ENCODE measurements at regions not wholly inside any gene's neighbourhood (a gene's known extent, or its start where the extent isn't known, plus 50 kb on each side); places are given as distances from the start of the nearest gene placed in this dataset.
"Not testable (repeated sequence)": the region's sequence is repeated elsewhere in the genome, so short reads cannot be mapped to it uniquely, and the experiment has no call there.

- Mint-ChIP-seq H3K9me3 (peaks cover 4% of the 10 kb centered on the region), H3K27me3 (ENCODE audit: insufficient read depth) (no peaks in the 10 kb centered on the region), H3K4me1 (ENCODE audit: low read depth) (no peaks in the 10 kb centered on the region), H3K27ac (no peak overlapping the region), H3K36me3 (ENCODE audit: low read depth) (no peaks in the 10 kb centered on the region), H3K4me3 (no peak overlapping the region)
- DNase-seq (ENCODE audit: low spot score): no peak
- intact Hi-C loops (cut with micrococcal nuclease): no loop called here
Measured at GRCh38 chr4:188639479-188640100, 500.3 kb downstream of the TRIML1 start.

DNA sequence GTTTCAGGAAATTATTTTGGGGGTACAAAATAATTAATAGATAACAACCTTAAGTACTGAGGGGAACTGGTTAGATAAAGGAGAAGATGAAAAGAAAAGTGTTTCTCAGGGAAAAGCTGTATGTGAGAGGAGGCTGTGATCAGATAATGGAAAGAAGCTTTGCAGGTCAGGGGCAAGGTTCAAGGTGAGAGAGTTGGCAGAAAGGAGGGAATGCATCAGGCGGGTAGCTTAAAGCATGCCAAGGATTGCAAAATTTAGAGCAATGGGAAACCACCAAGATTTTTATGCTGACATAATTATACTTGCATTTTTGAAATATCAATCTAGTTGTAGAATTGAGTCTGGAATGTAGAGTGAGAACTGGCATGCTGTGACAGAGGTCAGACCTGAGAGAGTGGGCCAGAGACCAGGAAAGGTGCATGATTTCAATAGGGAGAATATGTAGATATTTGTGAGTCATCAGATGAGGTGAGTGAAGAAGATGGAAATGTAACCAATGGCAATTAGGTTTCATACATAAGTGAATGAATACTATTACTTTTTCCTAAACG lies 508.7 kb downstream of the TRIML1 start:
- Mint-ChIP-seq H3K4me1 (ENCODE audit: low read depth) (no peaks in the 10 kb centered on the region), H3K9me3 (peaks cover 15% of the 10 kb centered on the region), H3K27ac (no peak overlapping the region), H3K36me3 (ENCODE audit: low read depth) (no peaks in the 10 kb centered on the region), H3K27me3 (ENCODE audit: insufficient read depth) (no peaks in the 10 kb centered on the region), H3K4me3 (no peak overlapping the region)
- intact Hi-C loops (cut with micrococcal nuclease): no loop called here
- DNase-seq (ENCODE audit: low spot score): no peak

DNA sequence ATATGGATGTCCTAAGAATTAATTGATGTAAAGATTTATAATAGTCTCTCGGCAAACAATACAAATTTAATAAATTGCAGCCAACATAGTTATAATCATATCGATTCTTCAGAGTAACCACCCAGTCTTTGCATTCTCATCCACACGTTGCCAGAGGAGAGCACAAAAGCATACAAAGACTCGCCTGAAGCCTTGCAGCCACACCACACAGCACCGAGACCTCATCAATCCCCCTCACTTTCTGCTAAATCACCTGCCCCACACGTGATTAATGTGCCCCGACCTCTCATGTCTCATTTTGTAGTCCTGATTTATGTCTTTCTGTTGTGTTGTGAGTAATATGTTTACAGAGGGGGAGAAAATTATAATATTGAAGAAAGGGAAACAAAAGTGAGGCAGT lies 510.4 kb downstream of the TRIML1 start:
- H3K4me1 Mint-ChIP-seq (ENCODE audit: low read depth): no peaks in the 10 kb centered on the region
- H3K4me3 Mint-ChIP-seq: no peak overlapping the region
- intact Hi-C loops (cut with micrococcal nuclease): no loop called here
- DNase-seq (ENCODE audit: low spot score): no peak
- no peak overlapping the region for H3K27ac Mint-ChIP-seq
- peaks cover 15% of the 10 kb centered on the region for H3K9me3 Mint-ChIP-seq
- H3K36me3 Mint-ChIP-seq (ENCODE audit: low read depth): no peaks in the 10 kb centered on the region
- H3K27me3 Mint-ChIP-seq (ENCODE audit: insufficient read depth): no peaks in the 10 kb centered on the region

DNA sequence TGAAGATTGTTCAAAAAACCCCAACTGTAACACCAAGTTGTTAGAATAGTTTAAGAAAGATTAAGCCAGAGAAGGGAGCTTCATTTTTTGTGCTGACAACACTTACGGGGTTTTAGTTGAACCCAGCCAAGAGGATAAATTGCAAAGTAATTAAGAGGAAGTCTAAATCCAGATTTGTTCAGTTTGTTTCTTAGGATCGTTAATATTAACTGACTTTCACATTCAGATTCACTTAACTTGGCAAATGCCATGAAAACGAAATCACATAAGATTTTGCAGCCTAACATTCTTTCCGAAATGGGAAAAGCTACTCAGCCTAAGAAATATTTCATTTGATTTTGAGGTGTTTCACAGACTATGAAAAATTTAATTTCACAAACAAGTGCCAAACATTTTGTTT lies 511.3 kb downstream of the TRIML1 start:
- H3K4me1 Mint-ChIP-seq (ENCODE audit: low read depth): no peaks in the 10 kb centered on the region
- H3K9me3 Mint-ChIP-seq: peaks cover 12% of the 10 kb centered on the region
- H3K27me3 Mint-ChIP-seq (ENCODE audit: insufficient read depth): no peaks in the 10 kb centered on the region
- no peaks in the 10 kb centered on the region for H3K36me3 Mint-ChIP-seq (ENCODE audit: low read depth)
- intact Hi-C loops (cut with micrococcal nuclease): no loop called here
- no peak overlapping the region for H3K4me3 Mint-ChIP-seq
- no peak overlapping the region for H3K27ac Mint-ChIP-seq
- no peak for DNase-seq (ENCODE audit: low spot score)

GRCh38 chr4:188657365-188657764 lies 518.1 kb downstream of the TRIML1 start:
- no peaks in the 10 kb centered on the region for H3K4me1 Mint-ChIP-seq (ENCODE audit: low read depth)
- H3K27me3 Mint-ChIP-seq (ENCODE audit: insufficient read depth): no peaks in the 10 kb centered on the region
- peaks cover 26% of the 10 kb centered on the region for H3K9me3 Mint-ChIP-seq
- intact Hi-C loops (cut with micrococcal nuclease): no loop called here
- H3K36me3 Mint-ChIP-seq (ENCODE audit: low read depth): no peaks in the 10 kb centered on the region
- no peak overlapping the region for H3K4me3 Mint-ChIP-seq
- no peak for DNase-seq (ENCODE audit: low spot score)
- H3K27ac Mint-ChIP-seq: no peak overlapping the region

DNA sequence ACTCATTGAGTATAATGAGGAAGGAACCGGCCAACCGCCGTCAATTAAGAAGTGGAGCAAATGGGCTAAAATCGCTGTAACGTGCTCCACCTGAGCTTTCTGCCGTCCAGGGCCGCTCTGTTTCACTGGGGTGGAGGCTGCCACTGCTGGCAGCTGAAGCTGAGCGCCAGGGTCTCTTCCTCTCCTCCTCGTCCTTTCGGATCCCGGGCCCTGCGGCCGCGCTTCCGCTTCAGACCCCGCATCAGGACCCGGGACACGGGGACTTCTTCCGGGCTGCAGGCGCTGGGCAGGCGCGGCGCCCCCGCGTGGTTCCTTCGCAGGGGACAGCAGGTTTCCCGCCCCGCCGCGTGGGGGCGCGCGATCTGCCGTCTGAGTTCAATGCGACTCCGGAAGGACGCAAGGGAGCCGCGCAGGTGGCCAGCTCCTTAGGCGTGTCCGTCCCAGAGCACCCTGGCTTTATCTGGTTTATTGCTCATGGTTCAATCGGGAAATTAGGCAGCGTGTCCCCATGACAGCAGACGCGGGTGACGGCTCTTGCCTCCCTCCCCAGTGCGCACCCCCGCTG lies 519.8 kb downstream of the TRIML1 start:
- no peak overlapping the region for H3K4me3 Mint-ChIP-seq

GRCh38 chr4:188660796-188661195 lies 521.6 kb downstream of the TRIML1 start:
- no peak for DNase-seq (ENCODE audit: low spot score)
- H3K9me3 Mint-ChIP-seq: peaks cover 24% of the 10 kb centered on the region
- no peaks in the 10 kb centered on the region for H3K4me1 Mint-ChIP-seq (ENCODE audit: low read depth)
- H3K27me3 Mint-ChIP-seq (ENCODE audit: insufficient read depth): no peaks in the 10 kb centered on the region
- H3K36me3 Mint-ChIP-seq (ENCODE audit: low read depth): no peaks in the 10 kb centered on the region
- intact Hi-C loops (cut with micrococcal nuclease): no loop called here
- no peak overlapping the region for H3K4me3 Mint-ChIP-seq
- no peak overlapping the region for H3K27ac Mint-ChIP-seq

More for the DNA sequence above, 519.8 kb downstream of the TRIML1 start:
- DNase-seq (ENCODE audit: low spot score): no peak
- Mint-ChIP-seq H3K27me3 (ENCODE audit: insufficient read depth) (no peaks in the 10 kb centered on the region), H3K9me3 (peaks cover 26% of the 10 kb centered on the region), H3K36me3 (ENCODE audit: low read depth) (no peaks in the 10 kb centered on the region), H3K4me1 (ENCODE audit: low read depth) (no peaks in the 10 kb centered on the region), H3K27ac (no peak overlapping the region)
- intact Hi-C loops (cut with micrococcal nuclease): no loop called here

DNA sequence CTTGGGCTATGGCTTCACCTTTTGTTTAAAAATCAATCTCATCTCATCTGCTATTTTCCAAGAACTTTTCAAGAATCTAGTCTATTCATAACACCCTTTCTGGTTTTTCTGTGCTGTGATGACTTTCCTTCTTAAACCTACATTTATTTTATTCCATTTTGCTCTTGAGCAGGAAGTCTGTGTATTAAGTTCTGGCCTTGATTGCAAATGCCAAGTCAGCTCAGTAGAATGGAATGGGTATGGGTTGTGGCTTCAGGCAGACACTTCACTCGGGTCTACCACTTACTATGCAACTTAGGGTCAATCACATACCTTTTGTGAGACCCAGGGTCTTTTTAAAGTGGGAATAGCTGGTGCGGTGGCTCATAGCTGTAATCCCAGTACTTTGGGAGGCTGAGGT lies 522.3 kb downstream of the TRIML1 start:
- intact Hi-C loops (cut with micrococcal nuclease): no loop called here
- Mint-ChIP-seq H3K36me3 (ENCODE audit: low read depth) (no peaks in the 10 kb centered on the region), H3K27me3 (ENCODE audit: insufficient read depth) (no peaks in the 10 kb centered on the region), H3K27ac (no peak overlapping the region), H3K9me3 (peaks cover 24% of the 10 kb centered on the region), H3K4me1 (ENCODE audit: low read depth) (no peaks in the 10 kb centered on the region), H3K4me3 (no peak overlapping the region)
- no peak for DNase-seq (ENCODE audit: low spot score)

GRCh38 chr4:188663369-188663768 lies 524.1 kb downstream of the TRIML1 start:
- Mint-ChIP-seq H3K36me3 (ENCODE audit: low read depth) (no peaks in the 10 kb centered on the region), H3K27me3 (ENCODE audit: insufficient read depth) (no peaks in the 10 kb centered on the region), H3K9me3 (peaks cover 22% of the 10 kb centered on the region), H3K4me1 (ENCODE audit: low read depth) (no peaks in the 10 kb centered on the region), H3K4me3 (no peak overlapping the region), H3K27ac (no peak overlapping the region)
- no peak for DNase-seq (ENCODE audit: low spot score)
- intact Hi-C loops (cut with micrococcal nuclease): no loop called here

- Mint-ChIP-seq H3K36me3 (ENCODE audit: low read depth) (no peaks in the 10 kb centered on the region), H3K4me1 (ENCODE audit: low read depth) (no peaks in the 10 kb centered on the region), H3K27me3 (ENCODE audit: insufficient read depth) (no peaks in the 10 kb centered on the region), H3K9me3 (peaks cover 8% of the 10 kb centered on the region), H3K4me3 (no peak overlapping the region), H3K27ac (no peak overlapping the region)
- no peak for DNase-seq (ENCODE audit: low spot score)
- intact Hi-C loops (cut with micrococcal nuclease): no loop called here
Measured at GRCh38 chr4:188665491-188666457, 526.5 kb downstream of the TRIML1 start.

GRCh38 chr4:188678691-188679090 lies 539.5 kb downstream of the TRIML1 start:
- H3K4me1 Mint-ChIP-seq (ENCODE audit: low read depth); H3K27me3 Mint-ChIP-seq (ENCODE audit: insufficient read depth); DNase-seq (ENCODE audit: low spot score); H3K27ac Mint-ChIP-seq; intact Hi-C loops (cut with micrococcal nuclease); H3K36me3 Mint-ChIP-seq (ENCODE audit: low read depth); H3K4me3 Mint-ChIP-seq: not testable (repeated sequence)
- peaks cover 21% of the 10 kb centered on the region for H3K9me3 Mint-ChIP-seq

GRCh38 chr4:188680004-188680666 lies 540.9 kb downstream of the TRIML1 start:
- Mint-ChIP-seq H3K4me3 (no peak overlapping the region), H3K36me3 (ENCODE audit: low read depth) (no peaks in the 10 kb centered on the region), H3K4me1 (ENCODE audit: low read depth) (no peaks in the 10 kb centered on the region), H3K9me3 (peaks cover 25% of the 10 kb centered on the region), H3K27ac (no peak overlapping the region), H3K27me3 (ENCODE audit: insufficient read depth) (no peaks in the 10 kb centered on the region)
- intact Hi-C loops (cut with micrococcal nuclease): no loop called here
- DNase-seq (ENCODE audit: low spot score): no peak

All from activated T-helper 1 cell treated with anti-CD3 and anti-CD28 coated beads, Interleukin-12 subunit alpha, Interleukin-12 subunit beta, Interleukin-2, Interleukin-4 antibody, amounts not matched to agents 30 ng/mL and 10 ng/mL and 1 ng/mL, durations not matched to agents 14 hours and 24 hours and 36 hours (primary cell).